Limb (tissue), 2 donors: ENCODE measurements at regions not wholly inside any gene's neighbourhood (a gene's known extent, or its start where the extent isn't known, plus 50 kb on each side); places are given as distances from the start of the nearest gene placed in this dataset.
"Not testable (repeated sequence)": the region's sequence is repeated elsewhere in the genome, so short reads cannot be mapped to it uniquely, and the experiment has no call there.

ENCODE experiments used
- DNase-seq, 2 donors: peaks; one replicate each; pipeline ENCODE4 v3.0.0-alpha.2; 2016; ENCODE audit errors: extremely low spot score in 2 of 2

- no peak for DNase-seq
These were observed 199.7 kb upstream of the ATXN7L3B start for GRCh38 chr12:74337951-74338350.

GRCh38 chr12:74339211-74339610 is 198.4 kb upstream of the ATXN7L3B start:
- DNase-seq = no peak

GRCh38 chr12:74349925-74350324 is 187.7 kb upstream of the ATXN7L3B start:
- no peak for DNase-seq

- DNase-seq = no peak
These were observed 172.3 kb upstream of the ATXN7L3B start for GRCh38 chr12:74365178-74365964.

- DNase-seq = no peak
These were observed 166.9 kb upstream of the ATXN7L3B start for GRCh38 chr12:74370608-74371216.

- no peak for DNase-seq
These were observed 158.5 kb upstream of the ATXN7L3B start for GRCh38 chr12:74379114-74379513.

GRCh38 chr12:74381958-74382357 is 155.7 kb upstream of the ATXN7L3B start:
- no peak for DNase-seq

- no peak for DNase-seq
These were observed 154.7 kb upstream of the ATXN7L3B start for GRCh38 chr12:74382983-74383382.

GRCh38 chr12:74391283-74391682 is 146.4 kb upstream of the ATXN7L3B start:
- DNase-seq = no peak

- no peak for DNase-seq
These were observed 144.4 kb upstream of the ATXN7L3B start for GRCh38 chr12:74393272-74393671.

GRCh38 chr12:74394647-74395046 is 143.0 kb upstream of the ATXN7L3B start:
- DNase-seq = no peak

GRCh38 chr12:74401035-74401434 is 136.6 kb upstream of the ATXN7L3B start:
- no peak for DNase-seq

- DNase-seq = no peak
These were observed 135.7 kb upstream of the ATXN7L3B start for GRCh38 chr12:74401966-74402365.

- DNase-seq = not testable (repeated sequence)
These were observed 134.5 kb upstream of the ATXN7L3B start for GRCh38 chr12:74403221-74403470.

- DNase-seq = no peak
These were observed 129.0 kb upstream of the ATXN7L3B start for GRCh38 chr12:74408601-74409166.

GRCh38 chr12:74412606-74413230 is 124.9 kb upstream of the ATXN7L3B start:
- peak in 1 of 2 donors; percentile 7 for DNase-seq

GRCh38 chr12:74415633-74416032 is 122.0 kb upstream of the ATXN7L3B start:
- DNase-seq = peak in 1 of 2 donors; percentile 22

- no peak for DNase-seq
These were observed 119.1 kb upstream of the ATXN7L3B start for GRCh38 chr12:74418573-74418972.

- no peak for DNase-seq
These were observed 112.9 kb upstream of the ATXN7L3B start for GRCh38 chr12:74424778-74425177.

- no peak for DNase-seq
These were observed 111.5 kb upstream of the ATXN7L3B start for GRCh38 chr12:74426091-74426490.

GRCh38 chr12:74429535-74429934 is 108.1 kb upstream of the ATXN7L3B start:
- DNase-seq = no peak

- DNase-seq = no peak
These were observed 105.8 kb upstream of the ATXN7L3B start for GRCh38 chr12:74431801-74432200.

GRCh38 chr12:74440469-74440868 is 97.2 kb upstream of the ATXN7L3B start:
- no peak for DNase-seq
